Colonic mucosa (tissue), 4 donors: ENCODE measurements at regions not wholly inside any gene's neighbourhood (a gene's known extent, or its start where the extent isn't known, plus 50 kb on each side); places are given as distances from the start of the nearest gene placed in this dataset.

ENCODE experiments used
- DNase-seq: peaks from one replicate; pipeline ENCODE4 v3.0.0-alpha.2; 2020
- H3K27ac ChIP-seq: fragments of 200-600 bp; one replicate; pipeline ENCODE4 v1.8.0; 2021
- H3K27me3 ChIP-seq: fragments of 200-600 bp; one replicate; pipeline ENCODE4 v1.8.0; 2021
- H3K36me3 ChIP-seq: fragments of 200-600 bp; one replicate; pipeline ENCODE4 v1.8.0; 2021
- H3K4me1 ChIP-seq: fragments of 200-600 bp; one replicate; pipeline ENCODE4 v1.8.0; 2021; ENCODE audit warnings: mild to moderate bottlenecking
- H3K4me3 ChIP-seq: fragments of 200-600 bp; one replicate; pipeline ENCODE4 v1.8.0; 2021
- H3K9ac ChIP-seq, 2 donors: one replicate each; pipeline ENCODE4 v1.7.0; 2013; ENCODE audit warnings: control low read depth in 2 of 2, low read depth in 2 of 2, low read length in 2 of 2
- H3K9me3 ChIP-seq: fragments of 200-600 bp; one replicate; pipeline ENCODE4 v1.8.0; 2021
- intact Hi-C: fragments of 100-400 bp; cut with DNase I; formaldehyde crosslinking; loops from one replicate; pipeline ENCODE4 v1.14.1; 2022
- TF ChIP-seq, protein P1 (sequence below): fragments of 200-600 bp; IDR thresholded peaks from one replicate; pipeline ENCODE4 v1.8.0; 2022; ENCODE audit warnings: antibody characterized with exemption, mild to moderate bottlenecking
- donor health status: healthy.
- donor health status: DM: no; HTN: no; CAD: no.
- donor health status: DM: no; HTN: no; CAD: no.

GRCh38 chr5:168073311-168073710 lies 218.1 kb upstream of the WWC1 start:
- no peaks in the 10 kb centered on the region for H3K27me3 ChIP-seq

GRCh38 chr5:168073991-168074800 lies 217.2 kb upstream of the WWC1 start:
- Histone ChIP-seq H3K4me3 (no peak overlapping the region), H3K9ac (no peak overlapping the region), H3K36me3 (no peaks in the 10 kb centered on the region), H3K4me1 (no peaks in the 10 kb centered on the region), H3K27me3 (no peaks in the 10 kb centered on the region), H3K27ac (no peak overlapping the region), H3K9me3 (no peaks in the 10 kb centered on the region)
- no peak for DNase-seq
- TF ChIP-seq, protein P1, sequence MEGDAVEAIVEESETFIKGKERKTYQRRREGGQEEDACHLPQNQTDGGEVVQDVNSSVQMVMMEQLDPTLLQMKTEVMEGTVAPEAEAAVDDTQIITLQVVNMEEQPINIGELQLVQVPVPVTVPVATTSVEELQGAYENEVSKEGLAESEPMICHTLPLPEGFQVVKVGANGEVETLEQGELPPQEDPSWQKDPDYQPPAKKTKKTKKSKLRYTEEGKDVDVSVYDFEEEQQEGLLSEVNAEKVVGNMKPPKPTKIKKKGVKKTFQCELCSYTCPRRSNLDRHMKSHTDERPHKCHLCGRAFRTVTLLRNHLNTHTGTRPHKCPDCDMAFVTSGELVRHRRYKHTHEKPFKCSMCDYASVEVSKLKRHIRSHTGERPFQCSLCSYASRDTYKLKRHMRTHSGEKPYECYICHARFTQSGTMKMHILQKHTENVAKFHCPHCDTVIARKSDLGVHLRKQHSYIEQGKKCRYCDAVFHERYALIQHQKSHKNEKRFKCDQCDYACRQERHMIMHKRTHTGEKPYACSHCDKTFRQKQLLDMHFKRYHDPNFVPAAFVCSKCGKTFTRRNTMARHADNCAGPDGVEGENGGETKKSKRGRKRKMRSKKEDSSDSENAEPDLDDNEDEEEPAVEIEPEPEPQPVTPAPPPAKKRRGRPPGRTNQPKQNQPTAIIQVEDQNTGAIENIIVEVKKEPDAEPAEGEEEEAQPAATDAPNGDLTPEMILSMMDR, result no peak
- intact Hi-C loops, result no loop called here

More at GRCh38 chr5:168073311-168073710, 218.1 kb upstream of the WWC1 start:
- Histone ChIP-seq H3K9ac (no peak overlapping the region), H3K4me1 (no peaks in the 10 kb centered on the region), H3K27ac (no peak overlapping the region), H3K36me3 (no peaks in the 10 kb centered on the region), H3K4me3 (no peak overlapping the region), H3K9me3 (no peaks in the 10 kb centered on the region)
- TF ChIP-seq, protein P1, result no peak
- intact Hi-C loops, result no loop called here
- no peak for DNase-seq

GRCh38 chr5:168075387-168075786 lies 216.1 kb upstream of the WWC1 start:
- Histone ChIP-seq H3K36me3 (no peaks in the 10 kb centered on the region), H3K9me3 (no peaks in the 10 kb centered on the region), H3K4me3 (no peak overlapping the region), H3K27ac (no peak overlapping the region), H3K4me1 (no peaks in the 10 kb centered on the region), H3K27me3 (no peaks in the 10 kb centered on the region), H3K9ac (no peak overlapping the region)
- no peak for DNase-seq
- TF ChIP-seq, protein P1, result no peak
- intact Hi-C loops, result no loop called here

GRCh38 chr5:168076561-168076991 lies 214.9 kb upstream of the WWC1 start:
- Histone ChIP-seq H3K4me1 (no peaks in the 10 kb centered on the region), H3K36me3 (no peaks in the 10 kb centered on the region), H3K27me3 (no peaks in the 10 kb centered on the region), H3K9ac (no peak overlapping the region), H3K4me3 (no peak overlapping the region), H3K9me3 (no peaks in the 10 kb centered on the region), H3K27ac (no peak overlapping the region)
- TF ChIP-seq, protein P1, result no peak
- intact Hi-C loops, result no loop called here
- no peak for DNase-seq

GRCh38 chr5:168085261-168086031 lies 206.0 kb upstream of the WWC1 start:
- intact Hi-C loops, result no loop called here
- Histone ChIP-seq H3K4me1 (no peaks in the 10 kb centered on the region), H3K9ac (no peak overlapping the region), H3K9me3 (no peaks in the 10 kb centered on the region), H3K27ac (no peak overlapping the region), H3K36me3 (no peaks in the 10 kb centered on the region), H3K4me3 (no peak overlapping the region), H3K27me3 (no peaks in the 10 kb centered on the region)
- no peak for DNase-seq
- TF ChIP-seq, protein P1, result no peak
